ENCODE measurements at regions not wholly inside any gene's neighbourhood (a gene's known extent, or its start where the extent isn't known, plus 50 kb on each side); places are given as distances from the start of the nearest gene placed in this dataset.

DNA sequence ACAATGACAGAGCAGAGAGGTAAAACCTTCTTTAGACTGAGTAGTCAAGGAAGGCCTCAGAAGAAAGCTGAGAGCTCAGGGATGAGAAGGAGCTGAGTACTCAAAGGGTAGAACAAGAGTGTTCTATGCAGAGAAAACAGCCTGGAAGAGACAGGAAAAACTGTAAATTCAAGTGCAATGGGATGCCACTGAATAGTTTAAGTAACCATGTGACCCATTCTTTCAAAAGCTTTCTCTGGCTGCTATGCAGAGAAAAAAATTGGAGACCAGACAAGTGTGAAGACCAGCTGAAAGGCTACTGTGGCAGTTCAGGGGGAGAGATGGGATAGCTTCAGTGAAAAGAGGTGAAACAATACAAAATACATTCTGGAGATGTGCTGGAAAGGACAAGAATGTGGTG, 61.3 kb upstream of the RNF38 start:
- TF ChIP-seq CTCF (IDR thresholded peaks at IDR 0.05) (no peak), ZFX (IDR thresholded peaks at IDR 0.05; ENCODE audit: borderline replicate concordance) (no peak)

Measured in 22Rv1 (cell line).